ENCODE measurements at regions not wholly inside any gene's neighbourhood (a gene's known extent, or its start where the extent isn't known, plus 50 kb on each side); places are given as distances from the start of the nearest gene placed in this dataset.
A peak's percentile ranks its signal among the peaks of the same experiment; 100 is the strongest.
"Not testable (repeated sequence)": the region's sequence is repeated elsewhere in the genome, so short reads cannot be mapped to it uniquely, and the experiment has no call there.

- DNase-seq (ENCODE audit: low read depth in 4 of 4, low spot score in 3 of 4): not testable (repeated sequence)
Observed at GRCh38 chr20:5453745-5454144, 137.0 kb upstream of the PROKR2 start.

DNA sequence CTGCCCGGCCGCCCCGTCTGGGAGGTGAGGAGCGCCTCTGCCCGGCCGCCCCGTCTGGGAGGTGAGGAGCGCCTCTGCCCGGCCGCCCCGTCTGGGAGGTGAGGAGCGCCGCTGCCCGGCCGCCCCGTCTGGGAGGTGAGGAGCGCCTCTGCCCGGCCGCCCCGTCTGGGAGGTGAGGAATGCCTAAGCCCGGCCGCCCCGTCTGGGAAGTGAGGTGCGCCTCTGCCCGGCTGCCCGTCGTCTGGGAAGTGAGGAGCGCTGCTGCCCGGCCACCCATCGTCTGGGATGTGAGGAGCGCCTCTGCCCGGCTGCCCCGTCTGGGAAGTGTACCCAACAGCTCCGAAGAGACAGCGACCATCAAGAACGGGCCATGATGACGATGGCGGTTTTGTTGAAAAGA is 136.6 kb upstream of the PROKR2 start:
- DNase-seq (ENCODE audit: low read depth in 4 of 4, low spot score in 3 of 4): not testable (repeated sequence)

GRCh38 chr20:5452691-5453090 is 135.9 kb upstream of the PROKR2 start:
- DNase-seq (ENCODE audit: low read depth in 4 of 4, low spot score in 3 of 4): not testable (repeated sequence)

GRCh38 chr20:5452286-5452685 is 135.5 kb upstream of the PROKR2 start:
- not testable (repeated sequence) for DNase-seq (ENCODE audit: low read depth in 4 of 4, low spot score in 3 of 4)

GRCh38 chr20:5451643-5452210 is 135.0 kb upstream of the PROKR2 start:
- no peak for DNase-seq (ENCODE audit: low read depth in 4 of 4, low spot score in 3 of 4)

DNA sequence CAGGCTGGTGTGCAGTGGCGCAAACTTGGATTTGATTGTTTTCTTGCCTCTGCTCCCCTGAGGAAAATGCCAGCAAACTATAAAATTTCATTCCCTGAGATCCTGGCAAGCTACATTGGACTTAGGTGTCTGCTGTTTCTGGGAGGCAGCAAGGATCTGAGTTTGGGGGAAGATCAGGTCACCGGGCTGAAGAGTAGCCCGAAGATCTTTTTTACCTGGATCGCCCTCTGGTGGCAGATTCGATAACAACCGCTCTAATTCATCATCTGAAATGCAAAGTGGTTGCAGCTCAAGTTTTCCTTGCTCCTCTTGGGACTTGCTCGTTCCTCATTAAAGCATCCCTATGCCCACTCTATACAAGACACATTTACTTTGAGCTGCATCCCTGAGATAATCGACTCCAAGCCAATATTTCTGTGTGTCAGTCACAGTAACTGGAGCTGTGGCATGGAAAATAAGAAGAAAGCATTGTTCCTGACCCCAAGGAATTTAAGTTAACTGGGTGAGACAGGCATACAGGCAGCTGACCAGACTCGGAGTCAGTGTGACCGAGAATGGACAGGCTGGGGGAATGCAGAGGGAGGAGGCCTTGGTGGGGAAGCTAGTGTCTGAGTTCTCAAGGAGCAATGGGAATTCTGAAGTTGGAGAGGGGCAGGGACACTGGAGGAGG is 131.8 kb upstream of the PROKR2 start:
- DNase-seq (ENCODE audit: low read depth in 4 of 4, low spot score in 3 of 4): peak in 1 of 4 donors; percentile 22

DNA sequence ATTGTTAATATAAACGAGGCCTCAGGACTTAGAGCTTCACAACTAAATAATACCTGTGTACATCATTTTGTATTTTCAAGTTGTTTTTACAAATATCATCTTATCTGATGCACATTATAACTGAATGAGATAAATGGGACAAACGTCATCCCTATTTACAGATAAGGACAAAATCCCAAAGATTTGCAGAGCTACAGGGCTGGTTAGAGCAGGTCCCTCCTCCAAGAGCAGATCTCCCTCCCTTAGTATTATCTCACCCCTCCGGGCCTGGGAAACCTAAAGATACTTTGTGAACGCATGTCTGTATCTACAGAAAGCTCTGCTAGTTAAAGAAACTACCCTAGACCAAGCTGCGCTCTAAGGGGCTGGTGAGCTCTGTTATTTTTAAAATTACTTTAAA is 130.4 kb upstream of the PROKR2 start:
- DNase-seq (ENCODE audit: low read depth in 4 of 4, low spot score in 3 of 4): no peak

- no peak for DNase-seq (ENCODE audit: low read depth in 4 of 4, low spot score in 3 of 4)
Observed at GRCh38 chr20:5445611-5446010, 128.9 kb upstream of the PROKR2 start.

GRCh38 chr20:5442101-5442500 is 125.3 kb upstream of the PROKR2 start:
- DNase-seq (ENCODE audit: low read depth in 4 of 4, low spot score in 3 of 4): no peak

GRCh38 chr20:5434116-5434515 is 117.4 kb upstream of the PROKR2 start:
- DNase-seq (ENCODE audit: low read depth in 4 of 4, low spot score in 3 of 4): no peak

DNA sequence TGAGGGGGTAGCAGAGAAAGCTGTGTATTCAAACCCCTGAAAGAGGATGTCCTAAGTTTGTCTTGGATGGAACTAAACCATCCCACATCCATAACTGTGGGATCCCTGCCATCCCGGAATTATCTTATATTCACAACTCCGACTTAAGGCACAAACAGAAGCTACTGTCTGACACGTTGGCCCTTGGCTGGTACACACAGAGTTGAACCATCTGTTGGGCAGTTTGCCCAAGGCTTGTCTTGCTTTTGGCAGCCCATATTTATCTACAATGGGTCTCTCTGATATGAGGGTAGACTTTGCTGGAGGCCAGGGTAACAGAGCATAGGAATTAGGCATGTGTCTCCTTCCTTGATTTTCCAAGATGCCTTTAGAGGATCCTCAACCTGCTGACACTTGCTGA is 116.6 kb upstream of the PROKR2 start:
- no peak for DNase-seq (ENCODE audit: low read depth in 4 of 4, low spot score in 3 of 4)

GRCh38 chr20:5432030-5432429 is 115.3 kb upstream of the PROKR2 start:
- DNase-seq (ENCODE audit: low read depth in 4 of 4, low spot score in 3 of 4): no peak

DNA sequence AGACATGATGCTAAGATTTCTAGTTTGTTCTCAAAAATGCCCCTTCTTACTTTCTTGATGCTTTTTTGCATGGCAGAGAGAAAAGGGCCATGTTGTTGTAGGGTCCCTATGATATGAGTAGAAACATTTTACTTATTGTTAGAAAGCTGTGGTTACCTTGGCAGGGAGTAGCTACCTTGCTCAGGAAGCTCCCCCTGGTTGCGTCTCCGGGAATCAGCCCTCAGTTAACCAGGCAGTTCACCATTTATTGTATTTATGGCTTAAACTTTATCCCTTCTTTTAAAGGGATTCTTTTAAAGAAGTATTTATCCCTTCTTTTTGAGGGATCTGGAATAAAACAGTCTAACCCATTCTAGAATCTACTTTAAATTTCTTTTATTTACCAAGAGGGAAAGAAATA is 113.9 kb upstream of the PROKR2 start:
- DNase-seq (ENCODE audit: low read depth in 4 of 4, low spot score in 3 of 4): no peak

- no peak for DNase-seq (ENCODE audit: low read depth in 4 of 4, low spot score in 3 of 4)
Observed at GRCh38 chr20:5426026-5426425, 109.3 kb upstream of the PROKR2 start.

GRCh38 chr20:5416086-5416485 is 99.3 kb upstream of the PROKR2 start:
- no peak for DNase-seq (ENCODE audit: low read depth in 4 of 4, low spot score in 3 of 4)

- no peak for DNase-seq (ENCODE audit: low read depth in 4 of 4, low spot score in 3 of 4)
Observed at GRCh38 chr20:5413394-5413793, 96.6 kb upstream of the PROKR2 start.

DNA sequence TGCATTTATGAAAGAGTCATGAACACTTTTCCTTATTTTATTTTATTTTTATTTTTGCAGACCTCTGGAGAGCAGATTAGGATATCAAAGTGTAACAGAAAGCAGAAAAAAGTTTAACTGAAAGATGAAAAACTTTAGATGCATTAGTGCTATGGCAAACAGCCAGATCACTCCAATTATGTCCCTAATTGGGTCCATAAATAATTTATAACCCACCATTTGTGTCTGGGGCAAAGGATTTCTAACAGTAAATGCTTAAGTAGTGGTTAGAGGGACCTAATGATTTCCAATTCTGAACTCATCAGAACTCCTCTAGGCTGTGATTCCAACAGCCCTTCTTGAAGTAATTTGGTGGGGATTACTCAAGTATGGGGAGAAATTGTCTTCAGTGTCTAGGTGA is 93.7 kb upstream of the PROKR2 start:
- DNase-seq (ENCODE audit: low read depth in 4 of 4, low spot score in 3 of 4): no peak

- DNase-seq (ENCODE audit: low read depth in 4 of 4, low spot score in 3 of 4): no peak
Observed at GRCh38 chr20:5402903-5403531, 86.3 kb upstream of the PROKR2 start.

DNA sequence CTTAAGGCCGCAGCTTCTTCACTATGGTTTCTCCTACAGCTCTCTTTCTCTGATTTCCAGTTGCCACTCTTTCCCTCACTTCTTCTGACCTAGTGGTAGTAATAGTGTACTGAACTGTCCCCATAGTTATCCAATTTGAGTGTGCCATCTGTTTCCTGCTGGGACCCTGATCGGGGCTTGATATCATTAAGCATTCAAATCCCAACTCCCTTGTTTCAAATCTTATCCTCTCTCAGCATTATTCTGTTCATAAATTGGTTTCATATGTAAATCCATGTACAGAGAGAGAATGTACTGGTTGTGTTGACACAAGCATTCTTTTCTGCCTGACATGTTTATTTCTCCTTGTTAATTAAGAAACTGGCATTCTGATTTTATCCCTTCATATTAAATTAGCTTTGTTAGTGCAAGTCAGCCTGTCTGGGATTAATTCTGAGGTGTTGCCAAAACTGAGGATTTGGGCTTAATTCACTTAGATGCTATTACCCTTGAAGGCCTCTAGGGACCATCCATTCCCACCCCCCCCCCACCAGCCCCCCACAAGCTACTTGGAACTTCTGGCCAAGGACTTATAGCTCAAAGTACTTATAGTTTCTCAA is 84.6 kb upstream of the PROKR2 start:
- no peak for DNase-seq (ENCODE audit: low read depth in 4 of 4, low spot score in 3 of 4)

GRCh38 chr20:5400164-5400762 is 83.5 kb upstream of the PROKR2 start:
- peak; percentile 2 to 39 (median 18) for DNase-seq (ENCODE audit: low read depth in 4 of 4, low spot score in 3 of 4)

DNA sequence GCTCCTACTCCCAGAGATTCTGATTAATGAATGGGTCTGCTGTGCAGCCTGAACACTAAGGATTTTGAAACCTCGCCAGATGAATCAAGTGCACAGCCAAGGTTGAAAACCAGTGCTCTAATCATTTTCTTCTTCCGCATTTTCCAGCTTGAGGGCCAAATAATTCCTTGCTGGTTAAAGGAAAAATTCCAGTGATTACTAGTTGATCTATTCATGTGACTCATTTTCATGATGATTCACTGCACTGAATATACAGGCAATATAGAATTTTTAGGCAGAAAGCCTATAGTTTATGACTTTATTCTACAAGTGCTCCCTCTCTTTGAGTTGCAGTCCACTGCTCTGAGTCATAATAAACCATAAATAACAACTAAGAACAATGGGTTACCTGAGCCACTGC is 80.6 kb upstream of the PROKR2 start:
- DNase-seq (ENCODE audit: low read depth in 4 of 4, low spot score in 3 of 4): no peak

Data from left renal pelvis (tissue), 4 donors.